GM18951 (cell line): ENCODE measurements at regions not wholly inside any gene's neighbourhood (a gene's known extent, or its start where the extent isn't known, plus 50 kb on each side); places are given as distances from the start of the nearest gene placed in this dataset.

Experiments
- POLR2A ChIP-seq: IDR thresholded peaks from 4 replicates; pipeline ENCODE4 v1.6.1; 2011; ENCODE audit warnings: mild to moderate bottlenecking; ENCODE audit not compliant: insufficient read length, insufficient read depth; ENCODE audit errors: extremely low read depth
- in situ Hi-C: fragments of 300-500 bp; cut with MboI; formaldehyde crosslinking; loops from one replicate; pipeline ENCODE4 v1.12.0; 2022; ENCODE audit warnings: low sequenced_read_pairs, mixed read lengths, inconsistent platforms; ENCODE audit not compliant: unreplicated experiment

GRCh38 chr18:1895456-1896185 is 675.7 kb downstream of the METTL4 start:
- in situ Hi-C loops: no loop called here

GRCh38 chr18:1906421-1906820 is 664.9 kb downstream of the METTL4 start:
- TF ChIP-seq POLR2A: no peak
- in situ Hi-C loops: no loop called here

More at GRCh38 chr18:1895456-1896185, 675.7 kb downstream of the METTL4 start:
- no peak for TF ChIP-seq POLR2A

DNA sequence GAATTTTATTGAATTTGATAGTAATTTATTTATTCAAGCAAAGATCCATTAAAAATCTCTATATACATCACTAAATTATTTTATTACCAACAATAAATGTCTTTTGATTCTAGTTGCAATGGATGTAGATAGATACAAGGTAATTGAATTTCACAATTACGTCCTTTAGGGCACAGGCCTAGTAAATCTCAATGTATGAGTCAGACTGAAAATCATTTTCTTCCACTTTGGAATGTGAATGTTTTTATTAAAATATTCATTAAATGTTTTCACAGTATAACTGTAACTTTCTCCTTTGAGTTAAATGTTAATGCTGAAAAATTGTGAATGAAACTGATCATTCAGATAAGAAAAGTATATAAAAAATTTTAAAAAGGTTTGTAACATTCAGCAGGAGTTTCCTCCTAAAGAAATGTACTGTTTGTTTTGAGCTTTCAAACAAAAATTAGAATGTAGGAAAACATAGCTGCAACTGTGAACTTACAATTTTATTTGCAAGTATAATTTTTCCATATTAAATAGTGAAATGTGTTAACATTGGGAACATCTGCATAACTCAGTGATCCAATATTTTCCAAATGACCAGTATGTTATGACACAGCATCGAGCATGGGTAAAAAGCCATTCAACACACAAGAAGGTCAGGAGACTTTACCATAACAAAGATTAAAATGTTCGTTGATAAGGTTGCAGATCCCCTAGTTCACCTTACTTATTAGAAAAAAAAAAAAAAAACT is 663.7 kb downstream of the METTL4 start:
- in situ Hi-C loops: no loop called here
- no peak for TF ChIP-seq POLR2A

- no peak for TF ChIP-seq POLR2A
- in situ Hi-C loops: no loop called here
These were observed 656.8 kb downstream of the METTL4 start for GRCh38 chr18:1914489-1914888.

DNA sequence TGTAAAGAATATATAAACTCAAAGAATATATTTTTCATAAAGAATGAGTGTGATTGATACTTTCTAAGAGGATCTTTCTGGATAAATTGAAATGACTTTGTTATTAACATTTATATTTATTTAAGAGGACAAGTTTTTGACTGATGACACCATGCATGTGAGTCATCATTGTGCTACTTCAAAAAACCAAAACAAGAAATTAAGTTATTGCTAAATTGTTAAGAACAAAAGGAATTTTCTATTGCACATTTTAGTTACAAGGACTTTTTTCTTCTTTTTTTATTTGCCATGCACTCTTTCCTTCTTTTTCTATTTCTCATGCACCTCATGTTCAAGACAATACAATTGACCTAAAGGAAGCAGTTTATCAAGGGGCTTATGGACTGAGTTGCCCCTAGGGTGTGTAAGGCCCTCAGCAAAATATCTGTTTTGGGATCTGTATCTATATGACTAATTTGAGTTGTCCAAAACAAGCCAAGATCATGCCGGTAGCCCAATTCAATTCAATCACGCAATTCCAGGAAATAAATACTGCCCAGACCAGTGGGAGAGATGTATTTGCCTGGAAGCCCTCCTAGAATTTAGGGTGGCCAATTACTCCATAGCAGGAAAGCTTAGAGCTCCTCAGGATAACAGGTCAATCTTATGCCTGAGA is 654.3 kb downstream of the METTL4 start:
- no peak for TF ChIP-seq POLR2A
- in situ Hi-C loops: no loop called here

GRCh38 chr18:1917569-1917968 is 653.7 kb downstream of the METTL4 start:
- TF ChIP-seq POLR2A: no peak
- in situ Hi-C loops: no loop called here

- in situ Hi-C loops: no loop called here
- TF ChIP-seq POLR2A: no peak
These were observed 649.2 kb downstream of the METTL4 start for GRCh38 chr18:1922066-1922465.

GRCh38 chr18:1928711-1929110 is 642.6 kb downstream of the METTL4 start:
- in situ Hi-C loops: no loop called here
- TF ChIP-seq POLR2A: no peak

DNA sequence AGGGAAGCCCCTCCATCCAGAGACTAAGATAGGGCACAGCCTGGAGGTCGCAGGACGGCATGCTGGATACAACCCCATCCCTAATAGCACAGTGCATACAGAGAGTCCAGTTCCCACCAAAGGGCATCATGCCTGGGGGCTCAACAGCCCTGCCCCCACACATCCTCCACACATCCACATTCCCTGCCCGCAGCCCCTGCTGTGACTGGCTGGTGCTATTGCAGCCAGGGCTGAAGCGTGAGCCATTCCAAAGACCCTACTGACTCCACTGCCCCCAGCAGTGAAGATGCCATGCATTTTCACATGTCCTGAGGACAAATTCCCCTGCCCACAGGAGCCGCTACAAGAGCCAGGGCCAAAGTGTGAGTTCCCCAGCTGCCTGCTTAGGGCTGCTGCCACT is 641.6 kb downstream of the METTL4 start:
- in situ Hi-C loops: no loop called here
- no peak for TF ChIP-seq POLR2A

- TF ChIP-seq POLR2A: no peak
- in situ Hi-C loops: no loop called here
These were observed 640.7 kb downstream of the METTL4 start for GRCh38 chr18:1930291-1931270.

DNA sequence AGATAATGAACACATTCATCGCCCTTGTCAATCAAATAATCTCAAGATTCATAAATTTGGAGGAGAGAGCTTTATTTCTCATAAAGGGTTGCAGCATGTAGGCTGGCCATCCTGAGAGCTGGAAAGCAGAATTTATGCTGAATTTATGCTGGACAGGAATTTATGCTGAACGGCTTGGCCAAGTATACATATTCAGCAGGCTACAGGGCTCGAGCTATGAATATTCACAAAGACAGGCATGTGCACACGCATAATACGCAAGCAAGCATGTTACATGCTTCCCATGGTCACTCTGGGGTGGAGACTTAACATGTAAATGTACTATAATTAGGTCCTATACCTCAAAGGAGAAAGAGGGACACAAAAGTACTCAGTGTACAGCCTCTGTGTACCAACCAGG is 618.8 kb downstream of the METTL4 start:
- in situ Hi-C loops: no loop called here
- TF ChIP-seq POLR2A: no peak

DNA sequence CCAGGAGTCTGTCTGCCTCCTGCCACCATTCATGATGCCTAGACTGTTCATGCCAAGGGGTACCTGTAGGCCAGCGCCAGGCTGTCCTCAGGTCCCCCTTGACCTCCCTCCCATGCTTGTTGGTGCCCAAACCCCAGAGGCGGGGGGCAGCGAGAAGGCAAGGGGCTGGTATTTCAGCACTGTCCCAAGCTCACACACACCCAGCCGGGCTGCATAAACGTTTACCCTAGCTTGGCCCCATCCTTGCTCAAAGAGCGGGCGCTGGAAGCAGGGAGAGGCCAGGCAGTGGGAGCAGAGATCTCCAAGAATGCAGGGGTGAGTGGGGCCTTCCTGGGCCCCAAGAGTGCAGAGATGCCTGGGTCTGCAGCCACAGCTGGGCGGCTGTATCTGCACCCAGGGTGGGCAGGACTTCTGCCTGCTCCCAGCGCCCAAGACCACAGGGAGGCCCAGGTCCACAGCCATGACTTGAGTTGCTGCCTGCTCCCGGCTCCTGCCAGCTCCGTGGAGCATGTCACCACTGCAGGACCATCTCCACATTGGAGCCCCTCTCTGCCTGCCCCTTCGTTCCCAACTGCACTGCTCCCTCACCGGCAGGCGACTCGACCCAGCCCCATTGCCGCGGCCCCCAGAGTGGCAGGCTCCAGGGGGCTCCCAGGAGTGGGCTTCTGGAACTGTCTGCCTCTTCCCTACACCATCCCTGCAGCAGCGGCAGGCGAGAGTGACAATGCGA is 616.6 kb downstream of the METTL4 start:
- in situ Hi-C loops: no loop called here
- TF ChIP-seq POLR2A: no peak
